ENCODE measurements at regions not wholly inside any gene's neighbourhood (a gene's known extent, or its start where the extent isn't known, plus 50 kb on each side); places are given as distances from the start of the nearest gene placed in this dataset.

- no peak for TF ChIP-seq POLR2A (IDR thresholded peaks at IDR 0.05; ENCODE audit: low read depth, low read length)
- TF ChIP-seq TAF1 (IDR thresholded peaks at IDR 0.05; ENCODE audit: low read depth, low read length): no peak
- TF ChIP-seq POLR2AphosphoS5 (IDR thresholded peaks at IDR 0.05; ENCODE audit: low read depth, low read length): no peak
- no peak for TF ChIP-seq SPI1 (IDR thresholded peaks at IDR 0.05; ENCODE audit: low read depth, low read length)
Measured at GRCh38 chrX:10901290-10901633, 209.9 kb upstream of the HCCS start.
